Smooth muscle cell (in vitro differentiated cells): ENCODE measurements at regions not wholly inside any gene's neighbourhood (a gene's known extent, or its start where the extent isn't known, plus 50 kb on each side); places are given as distances from the start of the nearest gene placed in this dataset.
"Not testable (repeated sequence)": the region's sequence is repeated elsewhere in the genome, so short reads cannot be mapped to it uniquely, and the experiment has no call there.

ENCODE experiments used
- DNase-seq: peaks from one replicate; lab custom pipeline; 2025; ENCODE audit not compliant: unreplicated experiment; lab: John Stamatoyannopoulos, UW
- H2AFZ ChIP-seq: fragments of 200-600 bp; sonication (generic); 2 replicates; pipeline ENCODE4 v1.6.0; 2016; ENCODE audit warnings: antibody characterized with exemption, low read depth, mild to moderate bottlenecking
- H3F3A ChIP-seq: fragments of 200-600 bp; sonication (generic); 2 replicates; pipeline ENCODE4 v1.6.0; 2017; ENCODE audit warnings: antibody characterized with exemption, low read depth
- H3K27ac ChIP-seq: fragments of 200-600 bp; sonication (generic); 2 replicates; pipeline ENCODE4 v1.5.1; 2016; ENCODE audit warnings: low read depth, mild to moderate bottlenecking
- H3K27me3 ChIP-seq: fragments of 200-600 bp; sonication (generic); 2 replicates; pipeline ENCODE4 v1.6.1; 2016; ENCODE audit warnings: low read depth, mild to moderate bottlenecking
- H3K36me3 ChIP-seq: fragments of 200-600 bp; sonication (generic); 2 replicates; pipeline ENCODE4 v1.5.1; 2016; ENCODE audit warnings: low read depth
- H3K4me1 ChIP-seq: fragments of 200-600 bp; sonication (generic); 2 replicates; pipeline ENCODE4 v1.5.1; 2016; ENCODE audit warnings: low read depth
- H3K4me2 ChIP-seq: fragments of 200-600 bp; sonication (generic); 2 replicates; pipeline ENCODE4 v1.6.0; 2016; ENCODE audit warnings: mild to moderate bottlenecking
- H3K4me3 ChIP-seq: fragments of 200-600 bp; sonication (generic); 2 replicates; pipeline ENCODE4 v1.5.1; 2016; ENCODE audit warnings: mild to moderate bottlenecking
- H3K79me2 ChIP-seq: fragments of 200-600 bp; sonication (generic); 2 replicates; pipeline ENCODE4 v1.6.0; 2016; ENCODE audit warnings: low read depth, mild to moderate bottlenecking
- H3K9ac ChIP-seq: fragments of 200-600 bp; sonication (generic); 2 replicates; pipeline ENCODE4 v1.6.0; 2016; ENCODE audit warnings: low read depth
- H3K9me3 ChIP-seq: fragments of 200-600 bp; sonication (generic); replicated peaks from 2 replicates; pipeline ENCODE4 v1.5.1; 2016; ENCODE audit warnings: low read depth
- H4K20me1 ChIP-seq: fragments of 200-600 bp; sonication (generic); 2 replicates; pipeline ENCODE4 v1.6.0; 2016; ENCODE audit warnings: low read depth
- CTCF ChIP-seq: fragments of 200-600 bp; sonication (generic); IDR thresholded peaks from 2 replicates; pipeline ENCODE4 v1.5.1; 2017; ENCODE audit warnings: borderline replicate concordance, mild to moderate bottlenecking, antibody characterized with exemption; ENCODE audit not compliant: insufficient read depth, poor library complexity, severe bottlenecking
- WGBS: methylation state at CpG from one replicate; pipeline ENCODE4 v1.1.7; 2016; ENCODE audit warnings: low lambda C conversion rate; 5-methylcytosine and 5-hydroxymethylcytosine counted together

- Histone ChIP-seq H3K27ac (no peak overlapping the region), H2AFZ (no peak overlapping the region), H3K27me3 (no peaks in the 10 kb centered on the region), H3K4me1 (peaks cover 37% of the 10 kb centered on the region), H3K36me3 (no peaks in the 10 kb centered on the region), H4K20me1 (no peaks in the 10 kb centered on the region), H3K9ac (no peak overlapping the region), H3F3A (peaks cover 15% of the 10 kb centered on the region), H3K79me2 (no peaks in the 10 kb centered on the region), H3K9me3 (no peaks in the 10 kb centered on the region), H3K4me3 (no peak overlapping the region), H3K4me2 (no peak overlapping the region)
- 95% methylated on average over 4 of the region's 4 CpGs for WGBS
- TF ChIP-seq CTCF, result no peak
- DNase-seq, result no peak
These were observed 173.7 kb downstream of the AKR1D1 start for GRCh38 chr7:138249975-138250374.

- not testable (repeated sequence) for H3K4me2 ChIP-seq, DNase-seq, H3K4me3 ChIP-seq, H3K9ac ChIP-seq, H3K27ac ChIP-seq, H3F3A ChIP-seq, H4K20me1 ChIP-seq, H3K9me3 ChIP-seq, H2AFZ ChIP-seq, H3K27me3 ChIP-seq, H3K36me3 ChIP-seq, H3K79me2 ChIP-seq
- 96% methylated on average over 5 of the region's 5 CpGs for WGBS
- peaks cover 10% of the 10 kb centered on the region for H3K4me1 ChIP-seq
These were observed 176.4 kb downstream of the AKR1D1 start for GRCh38 chr7:138252666-138253065.

- no peaks in the 10 kb centered on the region for H4K20me1 ChIP-seq
- H3K4me2 ChIP-seq, result no peak overlapping the region
- no peak overlapping the region for H3K9ac ChIP-seq
- no peaks in the 10 kb centered on the region for H3K9me3 ChIP-seq
- no peak overlapping the region for H3K4me3 ChIP-seq
- no peak for DNase-seq
- no peak overlapping the region for H3K27ac ChIP-seq
- no peaks in the 10 kb centered on the region for H3K4me1 ChIP-seq
- H3K79me2 ChIP-seq, result no peaks in the 10 kb centered on the region
- WGBS, result 96% methylated on average over 5 of the region's 5 CpGs
- H3K27me3 ChIP-seq, result no peaks in the 10 kb centered on the region
- H2AFZ ChIP-seq, result no peak overlapping the region
- H3K36me3 ChIP-seq, result no peaks in the 10 kb centered on the region
- no peak for TF ChIP-seq CTCF
- peaks cover 6% of the 10 kb centered on the region for H3F3A ChIP-seq
These were observed 178.2 kb downstream of the AKR1D1 start for GRCh38 chr7:138254444-138254843.

- H3K36me3 ChIP-seq, result no peaks in the 10 kb centered on the region
These were observed 181.4 kb downstream of the AKR1D1 start for GRCh38 chr7:138257459-138258196.

More at GRCh38 chr7:138257459-138258196, 181.4 kb downstream of the AKR1D1 start:
- Histone ChIP-seq H3K4me2 (peak overlapping the region; percentile 19), H3F3A (peaks cover 6% of the 10 kb centered on the region), H3K4me3 (no peak overlapping the region), H2AFZ (peak overlapping the region; percentile 6), H3K79me2 (no peaks in the 10 kb centered on the region), H3K9ac (peak overlapping the region; percentile 61), H3K27ac (peak overlapping the region; percentile 95), H3K4me1 (no peaks in the 10 kb centered on the region), H3K9me3 (no peaks in the 10 kb centered on the region), H3K27me3 (no peaks in the 10 kb centered on the region), H4K20me1 (no peaks in the 10 kb centered on the region)
- no peak for DNase-seq
- 11% methylated on average over 10 of the region's 10 CpGs for WGBS
- no peak for TF ChIP-seq CTCF
